NCI-H146 treated with DMSO at 0.1 percent for 48 hours (cell line): ENCODE measurements at regions not wholly inside any gene's neighbourhood (a gene's known extent, or its start where the extent isn't known, plus 50 kb on each side); places are given as distances from the start of the nearest gene placed in this dataset.
"Not testable (repeated sequence)": the region's sequence is repeated elsewhere in the genome, so short reads cannot be mapped to it uniquely, and the experiment has no call there.

Experiments used
- DNase-seq: peaks from one replicate; lab custom pipeline; 2025; ENCODE audit not compliant: unreplicated experiment; lab: John Stamatoyannopoulos, UW

- DNase-seq = no peak
Observed at GRCh38 chr6:21909321-21909720, 315.8 kb downstream of the SOX4 start.

- DNase-seq = no peak
Observed at GRCh38 chr6:21911208-21911607, 317.7 kb downstream of the SOX4 start.

- no peak for DNase-seq
Observed at GRCh38 chr6:21912151-21912832, 318.7 kb downstream of the SOX4 start.

GRCh38 chr6:21914121-21914973, 320.8 kb downstream of the SOX4 start:
- no peak for DNase-seq

GRCh38 chr6:21915707-21916260, 322.2 kb downstream of the SOX4 start:
- no peak for DNase-seq

- no peak for DNase-seq
Observed at GRCh38 chr6:21918041-21918440, 324.5 kb downstream of the SOX4 start.

- DNase-seq = no peak
Observed at GRCh38 chr6:21918666-21919065, 325.1 kb downstream of the SOX4 start.

GRCh38 chr6:21922086-21922485, 328.5 kb downstream of the SOX4 start:
- DNase-seq = no peak

GRCh38 chr6:21924002-21924401, 330.5 kb downstream of the SOX4 start:
- no peak for DNase-seq

GRCh38 chr6:21928827-21929226, 335.3 kb downstream of the SOX4 start:
- peak; percentile 58 for DNase-seq

GRCh38 chr6:21931641-21932335, 338.2 kb downstream of the SOX4 start:
- no peak for DNase-seq

GRCh38 chr6:21933351-21933750, 339.8 kb downstream of the SOX4 start:
- DNase-seq = no peak

GRCh38 chr6:21935142-21935541, 341.6 kb downstream of the SOX4 start:
- DNase-seq = no peak

- no peak for DNase-seq
Observed at GRCh38 chr6:21935561-21936028, 342.0 kb downstream of the SOX4 start.

- DNase-seq = no peak
Observed at GRCh38 chr6:21937466-21937865, 343.9 kb downstream of the SOX4 start.

- DNase-seq = not testable (repeated sequence)
Observed at GRCh38 chr6:21939066-21939465, 345.5 kb downstream of the SOX4 start.

GRCh38 chr6:21941926-21942325, 348.4 kb downstream of the SOX4 start:
- DNase-seq = no peak

- DNase-seq = no peak
Observed at GRCh38 chr6:21942897-21943296, 349.3 kb downstream of the SOX4 start.

GRCh38 chr6:21946298-21946783, 350.5 kb downstream of the PRL start:
- DNase-seq = peak; percentile 11

- not testable (repeated sequence) for DNase-seq
Observed at GRCh38 chr6:21947227-21947626, 349.6 kb downstream of the PRL start.

GRCh38 chr6:21947731-21948386, 349.0 kb downstream of the PRL start:
- DNase-seq = peak; percentile 71
